C4-2B (cell line): ENCODE measurements at regions not wholly inside any gene's neighbourhood (a gene's known extent, or its start where the extent isn't known, plus 50 kb on each side); places are given as distances from the start of the nearest gene placed in this dataset.

ENCODE experiments used
- CTCF ChIP-seq: fragments of 450-650 bp; conservative IDR thresholded peaks from 2 replicates; pipeline ENCODE4 v1.5.1; 2017; ENCODE audit warnings: mild to moderate bottlenecking
- ZFX ChIP-seq: fragments of 450-650 bp; IDR thresholded peaks from 2 replicates; pipeline ENCODE4 v1.6.1; 2017

GRCh38 chr3:65078748-65079147 is 390.9 kb upstream of the ADAMTS9 start:
- TF ChIP-seq CTCF: no peak
- TF ChIP-seq ZFX: no peak
